ENCODE measurements at regions not wholly inside any gene's neighbourhood (a gene's known extent, or its start where the extent isn't known, plus 50 kb on each side); places are given as distances from the start of the nearest gene placed in this dataset.

DNA sequence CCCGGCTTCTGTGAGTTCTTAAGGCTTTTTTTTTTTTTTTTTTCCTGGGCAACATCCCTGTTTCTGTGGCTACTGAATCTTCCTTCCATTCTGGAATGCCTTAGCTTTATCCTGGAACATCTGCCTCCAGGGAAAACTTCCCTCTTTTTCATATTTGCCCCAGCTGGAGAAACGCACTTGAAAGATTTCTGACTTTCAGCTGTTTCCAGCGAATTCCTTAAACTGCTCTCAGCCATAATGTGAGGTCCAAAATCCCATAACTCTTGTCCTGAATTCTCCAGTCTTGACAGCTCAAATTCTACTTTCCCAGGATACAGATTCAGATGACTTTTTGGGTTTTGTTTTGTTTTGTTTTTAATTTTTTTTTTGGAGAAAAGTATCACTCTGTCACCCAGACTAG lies 263.6 kb upstream of the AUTS2 start:
- H3K4me3 ChIP-seq (ENCODE audit: control insufficient read depth, low read depth, low read length) = no peak overlapping the region
- DNase-seq (ENCODE audit: low read depth) = no peak
- TF ChIP-seq, protein P1, sequence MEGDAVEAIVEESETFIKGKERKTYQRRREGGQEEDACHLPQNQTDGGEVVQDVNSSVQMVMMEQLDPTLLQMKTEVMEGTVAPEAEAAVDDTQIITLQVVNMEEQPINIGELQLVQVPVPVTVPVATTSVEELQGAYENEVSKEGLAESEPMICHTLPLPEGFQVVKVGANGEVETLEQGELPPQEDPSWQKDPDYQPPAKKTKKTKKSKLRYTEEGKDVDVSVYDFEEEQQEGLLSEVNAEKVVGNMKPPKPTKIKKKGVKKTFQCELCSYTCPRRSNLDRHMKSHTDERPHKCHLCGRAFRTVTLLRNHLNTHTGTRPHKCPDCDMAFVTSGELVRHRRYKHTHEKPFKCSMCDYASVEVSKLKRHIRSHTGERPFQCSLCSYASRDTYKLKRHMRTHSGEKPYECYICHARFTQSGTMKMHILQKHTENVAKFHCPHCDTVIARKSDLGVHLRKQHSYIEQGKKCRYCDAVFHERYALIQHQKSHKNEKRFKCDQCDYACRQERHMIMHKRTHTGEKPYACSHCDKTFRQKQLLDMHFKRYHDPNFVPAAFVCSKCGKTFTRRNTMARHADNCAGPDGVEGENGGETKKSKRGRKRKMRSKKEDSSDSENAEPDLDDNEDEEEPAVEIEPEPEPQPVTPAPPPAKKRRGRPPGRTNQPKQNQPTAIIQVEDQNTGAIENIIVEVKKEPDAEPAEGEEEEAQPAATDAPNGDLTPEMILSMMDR (IDR thresholded peaks at IDR 0.05; ENCODE audit: control insufficient read depth, insufficient read depth, low read depth, low read length, missing control alignments) = no peak

DNA sequence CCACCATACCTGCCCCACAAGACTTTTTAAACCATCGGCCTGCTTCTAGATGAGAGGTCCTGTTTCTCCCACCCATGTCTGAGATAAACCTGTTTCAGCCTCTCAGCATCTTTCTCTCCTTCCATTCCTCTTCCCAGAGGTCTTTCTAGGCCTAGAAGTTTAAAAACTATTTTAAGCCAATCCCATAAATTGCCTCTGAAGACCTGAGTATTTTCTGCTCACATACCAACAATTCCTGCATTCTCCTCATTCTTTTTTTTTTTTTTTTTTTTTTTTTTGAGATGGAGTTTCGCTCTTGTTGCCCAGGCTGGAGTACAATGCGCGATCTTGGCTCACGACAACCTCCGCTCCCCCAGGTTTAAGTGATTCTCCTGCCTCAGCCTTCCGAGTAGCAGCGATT lies 262.9 kb upstream of the AUTS2 start:
- H3K4me3 ChIP-seq (ENCODE audit: control insufficient read depth, low read depth, low read length) = no peak overlapping the region
- no peak for DNase-seq (ENCODE audit: low read depth)
- TF ChIP-seq, protein P1 (IDR thresholded peaks at IDR 0.05; ENCODE audit: control insufficient read depth, insufficient read depth, low read depth, low read length, missing control alignments) = no peak

DNA sequence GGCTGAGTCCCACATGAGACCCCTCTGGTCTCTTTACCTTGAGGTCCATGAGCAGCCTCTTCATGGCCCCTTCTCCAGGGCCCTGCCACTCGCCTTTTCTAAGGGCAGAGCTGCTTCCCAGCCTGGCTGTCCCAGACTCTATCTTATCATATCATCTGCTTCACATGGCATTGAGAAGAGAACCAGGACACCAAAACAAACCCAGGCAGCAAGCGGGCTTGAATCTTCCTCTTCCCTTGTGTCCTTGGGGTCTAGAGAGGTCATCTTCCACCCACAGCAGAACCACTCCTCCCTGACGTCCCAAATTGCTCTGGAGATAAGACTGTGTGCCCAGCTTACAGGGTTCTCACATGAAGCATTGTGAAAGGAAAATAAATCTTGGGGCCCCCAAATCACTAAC lies 261.3 kb upstream of the AUTS2 start:
- no peak overlapping the region for H3K4me3 ChIP-seq (ENCODE audit: control insufficient read depth, low read depth, low read length)
- TF ChIP-seq, protein P1 (IDR thresholded peaks at IDR 0.05; ENCODE audit: control insufficient read depth, insufficient read depth, low read depth, low read length, missing control alignments) = no peak
- no peak for DNase-seq (ENCODE audit: low read depth)

DNA sequence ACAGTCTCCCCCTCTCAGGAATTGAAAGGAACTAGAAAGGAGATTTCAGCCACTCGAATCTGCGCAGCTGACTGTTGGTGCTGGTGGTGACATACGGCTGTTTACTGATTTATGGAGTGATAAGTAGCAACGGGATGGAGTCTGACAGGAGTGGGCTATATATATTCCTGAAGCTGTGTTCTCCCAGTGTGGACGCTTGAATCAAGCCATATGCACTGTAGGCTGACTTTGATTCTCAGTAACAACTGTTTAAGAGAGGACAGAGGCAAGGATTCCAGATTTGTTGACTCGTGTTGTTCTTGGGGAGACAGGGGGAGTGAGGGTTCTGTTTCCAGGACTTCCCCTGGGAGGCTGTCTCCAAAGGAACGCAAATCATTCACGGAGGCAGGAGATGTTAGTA lies 260.1 kb upstream of the AUTS2 start:
- TF ChIP-seq, protein P1 (IDR thresholded peaks at IDR 0.05; ENCODE audit: control insufficient read depth, insufficient read depth, low read depth, low read length, missing control alignments) = no peak
- DNase-seq (ENCODE audit: low read depth) = no peak
- H3K4me3 ChIP-seq (ENCODE audit: control insufficient read depth, low read depth, low read length) = no peak overlapping the region

DNA sequence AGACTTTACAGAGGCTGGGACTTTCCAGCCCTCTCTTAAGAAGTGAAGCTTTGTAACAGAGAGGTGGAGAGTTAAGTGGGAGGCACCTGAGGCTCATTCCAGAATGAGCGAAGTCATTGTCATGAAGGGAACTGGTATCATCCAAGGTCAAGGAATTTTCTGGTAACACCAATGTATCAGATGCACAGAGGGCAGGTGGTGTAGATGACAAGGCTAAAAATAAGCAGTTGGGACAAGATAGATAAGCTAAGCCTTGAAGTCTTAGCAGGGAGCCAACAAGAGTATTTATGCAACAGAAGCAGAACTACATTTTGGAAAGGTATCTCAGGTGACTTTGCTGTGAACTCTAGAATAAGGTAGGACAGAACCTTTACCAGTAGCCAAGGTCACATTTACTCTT lies 257.0 kb upstream of the AUTS2 start:
- no peak for DNase-seq (ENCODE audit: low read depth)
- TF ChIP-seq, protein P1 (IDR thresholded peaks at IDR 0.05; ENCODE audit: control insufficient read depth, insufficient read depth, low read depth, low read length, missing control alignments) = no peak
- H3K4me3 ChIP-seq (ENCODE audit: control insufficient read depth, low read depth, low read length) = no peak overlapping the region

DNA sequence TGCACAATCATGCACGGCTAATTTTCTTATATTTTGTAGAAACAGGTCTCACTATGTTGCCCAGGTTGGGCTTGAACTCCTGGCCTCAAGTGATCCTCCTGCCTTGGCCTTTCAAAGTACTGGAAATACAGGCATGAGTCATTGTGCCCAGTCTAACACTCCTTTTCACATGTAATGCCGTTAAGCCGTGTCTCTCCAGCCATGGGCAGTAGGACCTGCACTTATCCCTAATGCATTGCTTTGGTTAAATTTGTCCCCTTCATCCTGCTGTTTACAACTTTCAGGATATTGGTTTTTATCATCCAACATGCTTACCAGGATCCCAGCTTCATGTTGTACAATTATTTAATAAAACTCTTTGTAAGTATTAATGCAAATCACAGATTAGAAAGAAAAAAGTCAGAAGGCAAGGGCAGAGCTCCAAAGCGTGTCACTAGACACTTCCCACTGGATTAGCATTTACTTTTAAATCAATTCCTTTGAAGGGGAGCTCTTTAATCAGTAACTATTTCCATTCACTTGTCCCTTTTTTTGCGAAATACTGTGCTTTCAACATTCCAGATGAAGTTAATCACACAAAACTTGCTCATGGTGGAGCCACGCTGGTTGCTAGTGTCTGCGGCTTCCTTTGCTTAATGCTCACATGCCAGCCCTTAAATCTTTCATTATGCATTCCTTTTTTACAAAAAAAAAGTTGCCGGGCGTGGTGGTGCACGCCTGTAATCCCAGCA lies 256.0 kb upstream of the AUTS2 start:
- TF ChIP-seq, protein P1 (IDR thresholded peaks at IDR 0.05; ENCODE audit: control insufficient read depth, insufficient read depth, low read depth, low read length, missing control alignments) = no peak
- H3K4me3 ChIP-seq (ENCODE audit: control insufficient read depth, low read depth, low read length) = no peak overlapping the region

More for the DNA sequence above, 256.0 kb upstream of the AUTS2 start:
- no peak for DNase-seq (ENCODE audit: low read depth)
